ENCODE measurements at regions not wholly inside any gene's neighbourhood (a gene's known extent, or its start where the extent isn't known, plus 50 kb on each side); places are given as distances from the start of the nearest gene placed in this dataset.

DNA sequence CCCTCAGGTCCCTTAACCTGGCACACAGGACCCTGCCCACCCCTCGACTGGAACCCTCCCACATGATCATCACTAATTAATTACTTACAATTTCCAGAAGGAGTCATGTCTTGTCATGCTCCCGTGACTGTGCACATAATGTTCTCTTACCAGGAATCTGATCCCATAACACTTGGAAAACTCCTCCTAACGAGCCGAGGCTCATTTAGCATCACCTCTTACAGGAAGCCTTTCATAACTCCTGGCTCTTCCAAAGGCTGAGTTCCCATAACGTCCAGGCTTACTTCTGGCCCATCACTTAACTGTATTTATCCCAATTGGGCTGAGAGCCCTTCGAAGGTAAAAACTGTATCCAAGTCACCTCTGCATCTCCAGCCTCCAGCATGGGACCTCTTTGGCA is 147.9 kb upstream of the JUN start:
- peaks cover 22% of the 10 kb centered on the region for H3K4me1 ChIP-seq (ENCODE audit: insufficient read depth, low read length)
- H3K36me3 ChIP-seq (ENCODE audit: insufficient read depth, low read length) = no peaks in the 10 kb centered on the region
- FAIRE-seq (no peak), DNase-seq (ENCODE audit: low read depth) (no peak)
- H3K9me3 ChIP-seq (ENCODE audit: insufficient read depth, low read depth, low read length) = no peaks in the 10 kb centered on the region
- no peaks in the 10 kb centered on the region for H3K9me3 Mint-ChIP-seq (ENCODE audit: unreplicated experiment)
- no peak overlapping the region for H3K4me3 ChIP-seq (ENCODE audit: insufficient read depth, low read depth, low read length)
- H3K4me2 ChIP-seq (ENCODE audit: low read length) = no peak overlapping the region
- H4K20me1 ChIP-seq (ENCODE audit: insufficient read depth, low read length) = no peaks in the 10 kb centered on the region
- no peaks in the 10 kb centered on the region for H3K27me3 Mint-ChIP-seq (ENCODE audit: low read depth, unreplicated experiment)
- no peaks in the 10 kb centered on the region for H3K79me2 ChIP-seq (ENCODE audit: insufficient read depth, low read length)
- H3K9ac ChIP-seq (ENCODE audit: low read length) = no peak overlapping the region
- no peak for TF ChIP-seq EZH2 (IDR thresholded peaks at IDR 0.05; ENCODE audit: insufficient read depth, low read length)
- no peak for TF ChIP-seq CTCF (IDR thresholded peaks at IDR 0.05; ENCODE audit: insufficient read depth, low read depth, low read length)
- H3K27ac ChIP-seq (ENCODE audit: low read depth, low read length) = no peak overlapping the region
- H3K36me3 Mint-ChIP-seq (ENCODE audit: low read depth, unreplicated experiment) = no peaks in the 10 kb centered on the region
- H3K27me3 ChIP-seq (ENCODE audit: insufficient read depth, low read length) = no peaks in the 10 kb centered on the region
- no peak overlapping the region for H2AFZ ChIP-seq (ENCODE audit: low read depth, low read length)
- peaks cover 40% of the 10 kb centered on the region for H3K4me1 Mint-ChIP-seq (ENCODE audit: low read depth, unreplicated experiment)
- no peak overlapping the region for H3K27ac Mint-ChIP-seq (ENCODE audit: unreplicated experiment)
- H3K4me3 Mint-ChIP-seq (ENCODE audit: unreplicated experiment) = no peak overlapping the region

- Mint-ChIP-seq H3K4me1 (ENCODE audit: low read depth, unreplicated experiment) (peaks cover 31% of the 10 kb centered on the region), H3K27me3 (ENCODE audit: low read depth, unreplicated experiment) (peaks cover 4% of the 10 kb centered on the region), H3K4me3 (ENCODE audit: unreplicated experiment) (no peak overlapping the region), H3K9me3 (ENCODE audit: unreplicated experiment) (no peaks in the 10 kb centered on the region), H3K36me3 (ENCODE audit: low read depth, unreplicated experiment) (no peaks in the 10 kb centered on the region), H3K27ac (ENCODE audit: unreplicated experiment) (peak overlapping the region; percentile 55)
- TF ChIP-seq EZH2 (IDR thresholded peaks at IDR 0.05; ENCODE audit: insufficient read depth, low read length) = no peak
- no peak for TF ChIP-seq CTCF (IDR thresholded peaks at IDR 0.05; ENCODE audit: insufficient read depth, low read depth, low read length)
- Histone ChIP-seq H3K27ac (ENCODE audit: low read depth, low read length) (no peak overlapping the region), H3K4me2 (ENCODE audit: low read length) (peak overlapping the region; percentile 16), H2AFZ (ENCODE audit: low read depth, low read length) (no peak overlapping the region), H3K4me1 (ENCODE audit: insufficient read depth, low read length) (peaks cover 22% of the 10 kb centered on the region), H3K9me3 (ENCODE audit: insufficient read depth, low read depth, low read length) (no peaks in the 10 kb centered on the region), H3K9ac (ENCODE audit: low read length) (no peak overlapping the region), H3K4me3 (ENCODE audit: insufficient read depth, low read depth, low read length) (no peak overlapping the region), H4K20me1 (ENCODE audit: insufficient read depth, low read length) (no peaks in the 10 kb centered on the region), H3K79me2 (ENCODE audit: insufficient read depth, low read length) (no peaks in the 10 kb centered on the region), H3K36me3 (ENCODE audit: insufficient read depth, low read length) (no peaks in the 10 kb centered on the region), H3K27me3 (ENCODE audit: insufficient read depth, low read length) (no peaks in the 10 kb centered on the region)
- peak; percentile 83 for DNase-seq (ENCODE audit: low read depth)
- no peak for FAIRE-seq
These were observed 149.2 kb upstream of the JUN start for GRCh38 chr1:58932859-58933598.

GRCh38 chr1:58933599-58933926 is 149.7 kb upstream of the JUN start:
- DNase-seq (ENCODE audit: low read depth) (no peak), FAIRE-seq (no peak)
- Mint-ChIP-seq H3K27me3 (ENCODE audit: low read depth, unreplicated experiment) (peaks cover 4% of the 10 kb centered on the region), H3K27ac (ENCODE audit: unreplicated experiment) (no peak overlapping the region), H3K4me3 (ENCODE audit: unreplicated experiment) (no peak overlapping the region), H3K9me3 (ENCODE audit: unreplicated experiment) (no peaks in the 10 kb centered on the region), H3K36me3 (ENCODE audit: low read depth, unreplicated experiment) (no peaks in the 10 kb centered on the region), H3K4me1 (ENCODE audit: low read depth, unreplicated experiment) (peaks cover 28% of the 10 kb centered on the region)
- Histone ChIP-seq H3K4me2 (ENCODE audit: low read length) (peak overlapping the region; percentile 16), H3K27me3 (ENCODE audit: insufficient read depth, low read length) (no peaks in the 10 kb centered on the region), H3K27ac (ENCODE audit: low read depth, low read length) (no peak overlapping the region), H3K4me3 (ENCODE audit: insufficient read depth, low read depth, low read length) (no peak overlapping the region), H3K9ac (ENCODE audit: low read length) (no peak overlapping the region), H3K4me1 (ENCODE audit: insufficient read depth, low read length) (peaks cover 22% of the 10 kb centered on the region), H3K79me2 (ENCODE audit: insufficient read depth, low read length) (no peaks in the 10 kb centered on the region), H2AFZ (ENCODE audit: low read depth, low read length) (no peak overlapping the region), H3K36me3 (ENCODE audit: insufficient read depth, low read length) (no peaks in the 10 kb centered on the region), H3K9me3 (ENCODE audit: insufficient read depth, low read depth, low read length) (no peaks in the 10 kb centered on the region), H4K20me1 (ENCODE audit: insufficient read depth, low read length) (no peaks in the 10 kb centered on the region)
- TF ChIP-seq EZH2 (IDR thresholded peaks at IDR 0.05; ENCODE audit: insufficient read depth, low read length) = no peak
- TF ChIP-seq CTCF (IDR thresholded peaks at IDR 0.05; ENCODE audit: insufficient read depth, low read depth, low read length) = no peak

Measured in astrocyte (in vitro differentiated cells and primary cell).